DMS53 treated with DMSO at 0.1 percent for 48 hours (cell line): ENCODE measurements at regions not wholly inside any gene's neighbourhood (a gene's known extent, or its start where the extent isn't known, plus 50 kb on each side); places are given as distances from the start of the nearest gene placed in this dataset.
A peak's percentile ranks its signal among the peaks of the same experiment; 100 is the strongest.

Experiments used
- DNase-seq: peaks from one replicate; lab custom pipeline; 2025; ENCODE audit not compliant: unreplicated experiment; lab: John Stamatoyannopoulos, UW

GRCh38 chr12:77578466-77579220 is 252.1 kb upstream of the NAV3 start:
- DNase-seq: no peak

GRCh38 chr12:77577791-77578190 is 252.9 kb upstream of the NAV3 start:
- no peak for DNase-seq

GRCh38 chr12:77575376-77575919 is 255.2 kb upstream of the NAV3 start:
- no peak for DNase-seq

GRCh38 chr12:77572371-77572770 is 258.3 kb upstream of the NAV3 start:
- no peak for DNase-seq

- DNase-seq: no peak
These were observed 258.9 kb upstream of the NAV3 start for GRCh38 chr12:77571768-77572167.

GRCh38 chr12:77571127-77571526 is 259.6 kb upstream of the NAV3 start:
- no peak for DNase-seq

GRCh38 chr12:77569876-77570275 is 260.8 kb upstream of the NAV3 start:
- no peak for DNase-seq

- no peak for DNase-seq
These were observed 270.0 kb upstream of the NAV3 start for GRCh38 chr12:77560714-77561113.

GRCh38 chr12:77559400-77560074 is 271.2 kb upstream of the NAV3 start:
- DNase-seq: no peak

GRCh38 chr12:77555074-77555473 is 275.6 kb upstream of the NAV3 start:
- DNase-seq: no peak

- no peak for DNase-seq
These were observed 276.6 kb upstream of the NAV3 start for GRCh38 chr12:77553976-77554619.

- no peak for DNase-seq
These were observed 281.1 kb upstream of the NAV3 start for GRCh38 chr12:77549383-77550128.

GRCh38 chr12:77548797-77549196 is 281.9 kb upstream of the NAV3 start:
- no peak for DNase-seq

- DNase-seq: no peak
These were observed 290.6 kb upstream of the NAV3 start for GRCh38 chr12:77540097-77540496.

GRCh38 chr12:77537663-77538062 is 293.0 kb upstream of the NAV3 start:
- no peak for DNase-seq

- no peak for DNase-seq
These were observed 295.0 kb upstream of the NAV3 start for GRCh38 chr12:77535734-77536133.

- DNase-seq: no peak
These were observed 298.8 kb upstream of the NAV3 start for GRCh38 chr12:77531912-77532311.

GRCh38 chr12:77522247-77522646 is 308.4 kb upstream of the NAV3 start:
- DNase-seq: no peak

GRCh38 chr12:77521508-77522115 is 309.1 kb upstream of the NAV3 start:
- DNase-seq: no peak

- peak; percentile 73 for DNase-seq
These were observed 316.2 kb upstream of the NAV3 start for GRCh38 chr12:77514511-77514910.

GRCh38 chr12:77510985-77511384 is 319.7 kb upstream of the NAV3 start:
- DNase-seq: peak; percentile 73
